ENCODE measurements at regions not wholly inside any gene's neighbourhood (a gene's known extent, or its start where the extent isn't known, plus 50 kb on each side); places are given as distances from the start of the nearest gene placed in this dataset.

- WGBS: 81% methylated on average over 1 of the region's 2 CpGs
- H3K18ac ChIP-seq (ENCODE audit: low read depth in 1 of 2, low read length in 2 of 2): no peak overlapping the region
- no peak overlapping the region for H3K4me2 ChIP-seq (ENCODE audit: low read length, poor library complexity, severe bottlenecking)
- peaks cover 0 to 9% of the 10 kb centered on the region in 2 experiments for H3K27me3 ChIP-seq (ENCODE audit: control insufficient read depth in 1 of 2, insufficient read depth in 1 of 2, low read length in 2 of 2)
- no peak overlapping the region for H3K27ac ChIP-seq (ENCODE audit: low read length, poor library complexity, severe bottlenecking)
- no peak overlapping the region for H4K8ac ChIP-seq (ENCODE audit: low read length)
- H3K9me3 ChIP-seq (ENCODE audit: control insufficient read depth, low read length): peaks cover 4% of the 10 kb centered on the region
- H3K4me1 ChIP-seq (ENCODE audit: control insufficient read depth, insufficient read depth, low read depth, low read length): no peaks in the 10 kb centered on the region
- no peak overlapping the region for H4K91ac ChIP-seq (ENCODE audit: low read length)
- H3K9ac ChIP-seq (ENCODE audit: low read length): no peak overlapping the region
- DNase-seq: no peak
- H3K36me3 ChIP-seq (ENCODE audit: control insufficient read depth in 1 of 2, insufficient read depth in 2 of 2, low read depth in 1 of 2, low read length in 2 of 2): no peaks in the 10 kb centered on the region
- no peak overlapping the region for H3K14ac ChIP-seq (ENCODE audit: low read length in 2 of 2)
- no peak overlapping the region for H2BK15ac ChIP-seq (ENCODE audit: low read depth, poor library complexity, severe bottlenecking)
- no peak overlapping the region for H2BK5ac ChIP-seq (ENCODE audit: low read depth, low read length, poor library complexity, severe bottlenecking)
- H3K4me3 ChIP-seq (ENCODE audit: insufficient read depth in 1 of 2, low read depth in 1 of 2, low read length in 2 of 2): no peak overlapping the region
- H2BK12ac ChIP-seq (ENCODE audit: low read length in 2 of 2): no peak overlapping the region
- no peak overlapping the region for H3K4ac ChIP-seq (ENCODE audit: low read depth in 1 of 2, low read length in 2 of 2)
- H3K23ac ChIP-seq (ENCODE audit: low read length in 2 of 2): no peak overlapping the region
- H2BK120ac ChIP-seq (ENCODE audit: low read depth, low read length): no peak overlapping the region
- H2AFZ ChIP-seq (ENCODE audit: low read depth, low read length): no peak overlapping the region
- no peaks in the 10 kb centered on the region for H3K79me1 ChIP-seq (replicated peaks; ENCODE audit: low read length, poor library complexity, severe bottlenecking)
- H2AK5ac ChIP-seq (ENCODE audit: low read length, severe bottlenecking): no peak overlapping the region
Observed at GRCh38 chr10:121678631-121679174, 80.5 kb upstream of the FGFR2 start.

DNA sequence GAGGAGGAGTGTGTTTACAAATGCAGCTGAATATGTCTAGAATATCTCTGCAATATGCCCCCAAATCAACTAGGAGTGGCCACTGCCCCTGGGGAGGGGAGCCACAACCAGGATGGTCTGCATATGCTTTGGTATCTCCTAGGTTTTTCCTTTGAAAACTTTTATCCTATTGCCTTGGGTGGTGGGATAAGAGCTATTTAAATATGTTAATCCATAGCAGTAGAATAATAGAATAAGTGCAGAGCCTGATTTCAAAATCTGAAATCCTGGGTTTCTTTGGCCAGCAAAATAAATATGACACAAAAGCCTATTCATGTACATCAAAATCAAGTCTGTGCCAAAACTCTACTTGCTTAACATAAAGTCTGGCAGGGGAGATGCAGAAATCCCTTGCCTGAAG, 79.6 kb upstream of the FGFR2 start:
- H3K23ac ChIP-seq (ENCODE audit: low read length in 2 of 2): no peak overlapping the region
- no peaks in the 10 kb centered on the region for H3K79me1 ChIP-seq (replicated peaks; ENCODE audit: low read length, poor library complexity, severe bottlenecking)

GRCh38 chr10:121675344-121675743, 77.1 kb upstream of the FGFR2 start:
- H3K23ac ChIP-seq (ENCODE audit: low read length in 2 of 2): no peak overlapping the region
- H3K79me1 ChIP-seq (replicated peaks; ENCODE audit: low read length, poor library complexity, severe bottlenecking): no peaks in the 10 kb centered on the region
- H3K27me3 ChIP-seq (ENCODE audit: control insufficient read depth in 1 of 2, insufficient read depth in 1 of 2, low read length in 2 of 2): peaks cover 0 to 4% of the 10 kb centered on the region in 2 experiments
- H3K18ac ChIP-seq (ENCODE audit: low read depth in 1 of 2, low read length in 2 of 2): no peak overlapping the region
- H2AK5ac ChIP-seq (ENCODE audit: low read length, severe bottlenecking): no peak overlapping the region
- H4K91ac ChIP-seq (ENCODE audit: low read length): no peak overlapping the region
- no peaks in the 10 kb centered on the region for H3K36me3 ChIP-seq (ENCODE audit: control insufficient read depth in 1 of 2, insufficient read depth in 2 of 2, low read depth in 1 of 2, low read length in 2 of 2)
- H4K8ac ChIP-seq (ENCODE audit: low read length): no peak overlapping the region
- no peak overlapping the region for H3K14ac ChIP-seq (ENCODE audit: low read length in 2 of 2)
- DNase-seq: no peak
- no peak overlapping the region for H3K4me3 ChIP-seq (ENCODE audit: insufficient read depth in 1 of 2, low read depth in 1 of 2, low read length in 2 of 2)
- H3K4me1 ChIP-seq (ENCODE audit: control insufficient read depth, insufficient read depth, low read depth, low read length): no peaks in the 10 kb centered on the region
- 77% methylated on average over 4 of the region's 4 CpGs for WGBS
- no peak overlapping the region for H3K9ac ChIP-seq (ENCODE audit: low read length)
- no peak overlapping the region for H2BK120ac ChIP-seq (ENCODE audit: low read depth, low read length)
- H2AFZ ChIP-seq (ENCODE audit: low read depth, low read length): no peak overlapping the region
- H2BK5ac ChIP-seq (ENCODE audit: low read depth, low read length, poor library complexity, severe bottlenecking): no peak overlapping the region
- H2BK12ac ChIP-seq (ENCODE audit: low read length in 2 of 2): no peak overlapping the region
- H3K4me2 ChIP-seq (ENCODE audit: low read length, poor library complexity, severe bottlenecking): no peak overlapping the region
- H3K27ac ChIP-seq (ENCODE audit: low read length, poor library complexity, severe bottlenecking): no peak overlapping the region
- no peak overlapping the region for H3K4ac ChIP-seq (ENCODE audit: low read depth in 1 of 2, low read length in 2 of 2)
- H2BK15ac ChIP-seq (ENCODE audit: low read depth, poor library complexity, severe bottlenecking): no peak overlapping the region
- H3K9me3 ChIP-seq (ENCODE audit: control insufficient read depth, low read length): peaks cover 4% of the 10 kb centered on the region

More for the DNA sequence above, 79.6 kb upstream of the FGFR2 start:
- Histone ChIP-seq H3K14ac (ENCODE audit: low read length in 2 of 2) (no peak overlapping the region), H3K4me1 (ENCODE audit: control insufficient read depth, insufficient read depth, low read depth, low read length) (no peaks in the 10 kb centered on the region), H3K18ac (ENCODE audit: low read depth in 1 of 2, low read length in 2 of 2) (no peak overlapping the region), H3K9me3 (ENCODE audit: control insufficient read depth, low read length) (peaks cover 4% of the 10 kb centered on the region), H2BK5ac (ENCODE audit: low read depth, low read length, poor library complexity, severe bottlenecking) (no peak overlapping the region), H2BK15ac (ENCODE audit: low read depth, poor library complexity, severe bottlenecking) (no peak overlapping the region), H2BK120ac (ENCODE audit: low read depth, low read length) (no peak overlapping the region), H3K27ac (ENCODE audit: low read length, poor library complexity, severe bottlenecking) (no peak overlapping the region), H2BK12ac (ENCODE audit: low read length in 2 of 2) (no peak overlapping the region), H2AFZ (ENCODE audit: low read depth, low read length) (no peak overlapping the region), H3K4me3 (ENCODE audit: insufficient read depth in 1 of 2, low read depth in 1 of 2, low read length in 2 of 2) (no peak overlapping the region), H4K8ac (ENCODE audit: low read length) (no peak overlapping the region), H3K9ac (ENCODE audit: low read length) (no peak overlapping the region), H3K36me3 (ENCODE audit: control insufficient read depth in 1 of 2, insufficient read depth in 2 of 2, low read depth in 1 of 2, low read length in 2 of 2) (no peaks in the 10 kb centered on the region), H3K4ac (ENCODE audit: low read depth in 1 of 2, low read length in 2 of 2) (no peak overlapping the region), H3K27me3 (ENCODE audit: control insufficient read depth in 1 of 2, insufficient read depth in 1 of 2, low read length in 2 of 2) (peaks cover 0 to 9% of the 10 kb centered on the region in 2 experiments), H4K91ac (ENCODE audit: low read length) (no peak overlapping the region), H3K4me2 (ENCODE audit: low read length, poor library complexity, severe bottlenecking) (no peak overlapping the region), H2AK5ac (ENCODE audit: low read length, severe bottlenecking) (no peak overlapping the region)
- DNase-seq: no peak

- no peak for DNase-seq
- H3K9me3 ChIP-seq (ENCODE audit: control insufficient read depth, low read length): peaks cover 4% of the 10 kb centered on the region
- H3K79me1 ChIP-seq (replicated peaks; ENCODE audit: low read length, poor library complexity, severe bottlenecking): no peaks in the 10 kb centered on the region
- H3K14ac ChIP-seq (ENCODE audit: low read length in 2 of 2): no peak overlapping the region
- H2BK15ac ChIP-seq (ENCODE audit: low read depth, poor library complexity, severe bottlenecking): no peak overlapping the region
- H3K23ac ChIP-seq (ENCODE audit: low read length in 2 of 2): no peak overlapping the region
- H3K27me3 ChIP-seq (ENCODE audit: control insufficient read depth in 1 of 2, insufficient read depth in 1 of 2, low read length in 2 of 2): peaks cover 0 to 4% of the 10 kb centered on the region in 2 experiments
- H3K9ac ChIP-seq (ENCODE audit: low read length): no peak overlapping the region
- H3K18ac ChIP-seq (ENCODE audit: low read depth in 1 of 2, low read length in 2 of 2): no peak overlapping the region
- H3K36me3 ChIP-seq (ENCODE audit: control insufficient read depth in 1 of 2, insufficient read depth in 2 of 2, low read depth in 1 of 2, low read length in 2 of 2): no peaks in the 10 kb centered on the region
- H3K4ac ChIP-seq (ENCODE audit: low read depth in 1 of 2, low read length in 2 of 2): no peak overlapping the region
- no peak overlapping the region for H3K4me3 ChIP-seq (ENCODE audit: insufficient read depth in 1 of 2, low read depth in 1 of 2, low read length in 2 of 2)
- H3K4me1 ChIP-seq (ENCODE audit: control insufficient read depth, insufficient read depth, low read depth, low read length): no peaks in the 10 kb centered on the region
- H4K91ac ChIP-seq (ENCODE audit: low read length): no peak overlapping the region
- WGBS: 66% methylated on average over 4 of the region's 4 CpGs
- H2AFZ ChIP-seq (ENCODE audit: low read depth, low read length): no peak overlapping the region
- no peak overlapping the region for H4K8ac ChIP-seq (ENCODE audit: low read length)
- no peak overlapping the region for H2BK5ac ChIP-seq (ENCODE audit: low read depth, low read length, poor library complexity, severe bottlenecking)
- no peak overlapping the region for H3K4me2 ChIP-seq (ENCODE audit: low read length, poor library complexity, severe bottlenecking)
- no peak overlapping the region for H2BK120ac ChIP-seq (ENCODE audit: low read depth, low read length)
- H2BK12ac ChIP-seq (ENCODE audit: low read length in 2 of 2): no peak overlapping the region
- no peak overlapping the region for H2AK5ac ChIP-seq (ENCODE audit: low read length, severe bottlenecking)
- H3K27ac ChIP-seq (ENCODE audit: low read length, poor library complexity, severe bottlenecking): no peak overlapping the region
Observed at GRCh38 chr10:121674885-121675284, 76.6 kb upstream of the FGFR2 start.
